ENCODE measurements at regions not wholly inside any gene's neighbourhood (a gene's known extent, or its start where the extent isn't known, plus 50 kb on each side); places are given as distances from the start of the nearest gene placed in this dataset.
A peak's percentile ranks its signal among the peaks of the same experiment; 100 is the strongest.

- DNase-seq (ENCODE audit: low spot score) (no peak), ATAC-seq (ENCODE audit: low FRiP score) (no peak)
- TF ChIP-seq, protein P1, sequence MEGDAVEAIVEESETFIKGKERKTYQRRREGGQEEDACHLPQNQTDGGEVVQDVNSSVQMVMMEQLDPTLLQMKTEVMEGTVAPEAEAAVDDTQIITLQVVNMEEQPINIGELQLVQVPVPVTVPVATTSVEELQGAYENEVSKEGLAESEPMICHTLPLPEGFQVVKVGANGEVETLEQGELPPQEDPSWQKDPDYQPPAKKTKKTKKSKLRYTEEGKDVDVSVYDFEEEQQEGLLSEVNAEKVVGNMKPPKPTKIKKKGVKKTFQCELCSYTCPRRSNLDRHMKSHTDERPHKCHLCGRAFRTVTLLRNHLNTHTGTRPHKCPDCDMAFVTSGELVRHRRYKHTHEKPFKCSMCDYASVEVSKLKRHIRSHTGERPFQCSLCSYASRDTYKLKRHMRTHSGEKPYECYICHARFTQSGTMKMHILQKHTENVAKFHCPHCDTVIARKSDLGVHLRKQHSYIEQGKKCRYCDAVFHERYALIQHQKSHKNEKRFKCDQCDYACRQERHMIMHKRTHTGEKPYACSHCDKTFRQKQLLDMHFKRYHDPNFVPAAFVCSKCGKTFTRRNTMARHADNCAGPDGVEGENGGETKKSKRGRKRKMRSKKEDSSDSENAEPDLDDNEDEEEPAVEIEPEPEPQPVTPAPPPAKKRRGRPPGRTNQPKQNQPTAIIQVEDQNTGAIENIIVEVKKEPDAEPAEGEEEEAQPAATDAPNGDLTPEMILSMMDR (IDR thresholded peaks at IDR 0.05) = no peak
Observed at GRCh38 chr12:116425256-116426193, 133.7 kb upstream of the MAP1LC3B2 start.

DNA sequence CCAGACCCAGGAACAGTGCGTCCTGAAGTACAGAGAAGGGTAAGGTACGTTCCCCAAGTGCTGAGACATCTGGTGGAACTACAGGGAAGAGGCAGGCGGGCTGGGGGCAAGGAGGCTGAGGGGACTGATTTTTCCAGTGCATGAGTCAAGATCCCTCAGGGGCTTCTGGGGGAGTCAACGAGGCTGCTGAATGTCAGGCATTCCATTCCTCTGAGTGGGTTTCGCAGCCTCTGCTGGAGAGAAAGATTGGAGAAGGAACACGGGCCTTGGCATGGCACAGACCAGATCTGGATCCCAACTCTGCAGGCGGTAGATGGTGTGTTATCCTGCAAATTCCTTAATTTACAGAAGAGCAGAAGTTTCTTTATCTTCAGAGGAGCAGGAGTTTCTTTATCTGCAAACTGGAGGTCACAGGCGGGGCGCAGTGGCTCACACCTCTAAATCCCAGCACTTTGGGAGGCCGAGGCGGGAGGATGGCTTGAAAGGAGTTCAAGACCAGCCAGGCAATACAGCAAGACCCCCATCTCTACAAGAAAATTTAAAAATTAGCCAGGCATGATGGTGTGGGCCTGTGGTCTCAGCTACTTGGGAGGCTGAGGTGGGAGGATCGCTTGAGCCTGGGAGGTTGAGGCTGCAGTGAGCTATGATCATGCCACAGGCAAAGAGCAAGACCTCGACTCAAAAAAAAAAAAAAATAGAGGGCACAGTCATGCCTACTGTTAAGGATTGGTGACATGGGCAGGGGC is 132.6 kb upstream of the MAP1LC3B2 start:
- TF ChIP-seq, protein P1 (IDR thresholded peaks at IDR 0.05) = peak in 1 of 3 donors; percentile 8
- ATAC-seq (ENCODE audit: low FRiP score) (peak; percentile 92), DNase-seq (ENCODE audit: low spot score) (no peak)

GRCh38 chr12:116427200-116427930 is 131.8 kb upstream of the MAP1LC3B2 start:
- no peak for ATAC-seq (ENCODE audit: low FRiP score)
- no peak for DNase-seq (ENCODE audit: low spot score)
- TF ChIP-seq, protein P1 (IDR thresholded peaks at IDR 0.05) = no peak

GRCh38 chr12:116429826-116430360 is 129.3 kb upstream of the MAP1LC3B2 start:
- DNase-seq (ENCODE audit: low spot score) (no peak), ATAC-seq (ENCODE audit: low FRiP score) (no peak)
- TF ChIP-seq, protein P1 (IDR thresholded peaks at IDR 0.05) = no peak

- ATAC-seq (ENCODE audit: low FRiP score) = no peak
- DNase-seq (ENCODE audit: low spot score) = no peak
- TF ChIP-seq, protein P1 (IDR thresholded peaks at IDR 0.05) = no peak
Observed at GRCh38 chr12:116430911-116431565, 128.1 kb upstream of the MAP1LC3B2 start.

GRCh38 chr12:116431677-116432300 is 127.4 kb upstream of the MAP1LC3B2 start:
- ATAC-seq (ENCODE audit: low FRiP score) = no peak
- TF ChIP-seq, protein P1 (IDR thresholded peaks at IDR 0.05) = no peak
- DNase-seq (ENCODE audit: low spot score) = no peak

All from omental fat pad (tissue), 3 donors.